Spleen (tissue), 11 donors: ENCODE measurements at regions not wholly inside any gene's neighbourhood (a gene's known extent, or its start where the extent isn't known, plus 50 kb on each side); places are given as distances from the start of the nearest gene placed in this dataset.

Source experiments
- DNase-seq: peaks from one replicate; pipeline ENCODE4 v3.0.0-alpha.2; 2020
- H3K27ac ChIP-seq, 8 donors: fragments of 200-600 bp; sonication (generic) in 7 of 8; 1 replicate in 4 of 8; 2 replicates in 4 of 8; pipeline versions ENCODE4 v1.5.0 to v1.8.0; 2016 to 2021; ENCODE audit warnings: inconsistent platforms in 4 of 8, mild to moderate bottlenecking in 4 of 8, moderate library complexity in 1 of 8
- H3K27me3 ChIP-seq, 7 donors: fragments of 200-600 bp; sonication (generic) in 6 of 7; replicated peaks in 1 of 7; 1 replicate in 4 of 7; 2 replicates in 3 of 7; pipeline versions ENCODE4 v1.5.0 to v1.8.0; 2016 to 2021; ENCODE audit warnings: inconsistent platforms in 3 of 7, mild to moderate bottlenecking in 1 of 7
- H3K36me3 ChIP-seq, 6 donors: fragments of 200-600 bp; sonication (generic) in 5 of 6; 1 replicate in 4 of 6; 2 replicates in 2 of 6; pipeline versions ENCODE4 v1.5.0 to v1.8.0; 2016 to 2021; ENCODE audit warnings: inconsistent platforms in 2 of 6
- H3K4me1 ChIP-seq, 6 donors: fragments of 200-600 bp; sonication (generic) in 5 of 6; 1 replicate in 3 of 6; 2 replicates in 3 of 6; pipeline versions ENCODE4 v1.5.0 to v1.8.0; 2016 to 2021; ENCODE audit warnings: inconsistent platforms in 3 of 6
- H3K4me3 ChIP-seq, 8 donors: fragments of 200-600 bp; sonication (generic) in 7 of 8; 1 replicate in 4 of 8; 2 replicates in 4 of 8; pipeline versions ENCODE4 v1.5.0 to v1.8.0; 2016 to 2021; ENCODE audit warnings: inconsistent platforms in 4 of 8, mild to moderate bottlenecking in 4 of 8, moderate library complexity in 2 of 8
- H3K9me3 ChIP-seq, 8 donors: fragments of 200-600 bp; sonication (generic) in 7 of 8; 1 replicate in 4 of 8; 2 replicates in 4 of 8; pipeline versions ENCODE4 v1.5.0 to v1.8.0; 2016 to 2021; ENCODE audit warnings: inconsistent platforms in 4 of 8
- CTCF ChIP-seq, 11 experiments: fragments of 200-600 bp in 7 of 11; fragments of 450-650 bp in 4 of 11; sonication (generic) in 4 of 11; IDR thresholded peaks in 8 of 11; conservative IDR thresholded peaks in 3 of 11; 1 replicate in 7 of 11; 2 replicates in 4 of 11; pipeline versions ENCODE4 v1.4.0 to v1.8.0; 2016 to 2021; ENCODE audit warnings: antibody characterized with exemption in 11 of 11, inconsistent platforms in 4 of 11, mild to moderate bottlenecking in 1 of 11
- POLR2A ChIP-seq, 3 donors: fragments of 450-650 bp; IDR thresholded peaks; one replicate each; pipeline ENCODE4 v1.5.1; 2017; ENCODE audit warnings: antibody characterized with exemption in 3 of 3, mild to moderate bottlenecking in 1 of 3
- POLR2AphosphoS5 ChIP-seq, 3 donors: sonication (generic); formaldehyde crosslinking; IDR thresholded peaks; one replicate each; pipeline ENCODE4 v1.5.1; 2017; ENCODE audit warnings: antibody characterized with exemption in 3 of 3
- WGBS, 5 donors: extraction: QIAGEN DNeasy Blood & Tissue Kit in 3 of 5; methylation state at CpG; one replicate each; pipeline versions ENCODE4 v1.1.5 to v1.1.7; 2013 to 2018; 5-methylcytosine and 5-hydroxymethylcytosine counted together
- intact Hi-C: fragments of 100-400 bp; cut with DNase I; formaldehyde crosslinking; loops from one replicate; pipeline ENCODE4 v1.15.0; 2023; ENCODE audit warnings: low total_unique reads
- donor health status: healthy with polysubstance abuse.
- donor health status: DM: no; HTN: no; CAD: no; lungs with moderate emphysema.
- donor health status: DM: no; HTN: no; CAD: no.
- donor health status: Bipolar disorder and iron deficiency.
- donor health status: healthy.
- donor health status: DM: no; HTN: no; CAD: no.
- donor health status: DM: yes; HTN: yes; CAD: no.

DNA sequence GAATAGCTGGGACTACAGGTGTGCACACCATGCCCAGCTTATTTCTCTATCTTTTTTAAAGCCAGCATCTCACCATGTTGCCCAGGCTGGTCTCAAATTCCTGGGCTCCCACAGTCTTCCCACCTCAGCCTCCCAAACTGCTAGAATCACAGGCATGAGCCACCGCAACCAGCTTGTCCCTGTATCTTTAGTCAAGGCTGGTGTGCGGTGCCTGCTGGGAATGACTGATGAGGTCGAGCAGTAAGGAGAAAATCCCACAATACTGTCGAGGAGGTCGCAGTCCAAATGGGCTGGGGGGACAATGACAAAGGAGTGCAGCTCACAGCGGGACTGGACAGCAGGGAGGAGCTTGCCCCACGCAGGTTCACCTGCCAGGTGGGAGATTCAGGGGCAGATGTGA is 50.2 kb upstream of the CALN1 start:
- Histone ChIP-seq H3K4me3 (no peak overlapping the region), H3K9me3 (no peaks in the 10 kb centered on the region), H3K4me1 (no peaks in the 10 kb centered on the region), H3K27ac (no peak overlapping the region), H3K36me3 (no peaks in the 10 kb centered on the region), H3K27me3 (no peaks in the 10 kb centered on the region)
- WGBS, 5 donors, result 76 to 87% (median 77%) methylated on average over 7 of the region's 7 CpGs
- intact Hi-C loops, result no loop called here
- TF ChIP-seq POLR2A (IDR thresholded peaks at IDR 0.05), result no peak
- no peak for TF ChIP-seq CTCF (IDR thresholded peaks at IDR 0.05 in 8 of 11, conservative IDR thresholded peaks at IDR 0.05 in 3 of 11)
- TF ChIP-seq POLR2AphosphoS5 (IDR thresholded peaks at IDR 0.05), result no peak
- DNase-seq, result no peak
